RWPE1 (cell line): ENCODE measurements at regions not wholly inside any gene's neighbourhood (a gene's known extent, or its start where the extent isn't known, plus 50 kb on each side); places are given as distances from the start of the nearest gene placed in this dataset.

Experiments
- CTCF ChIA-PET: fragments of 350-600 bp; sonication (Branson Sonifier 250); formaldehyde crosslinking; extraction: SDS; loops from one replicate; lab custom pipeline; 2021; lab: Yijun Ruan, JAX
- POLR2A ChIA-PET: fragments of 400-600 bp; formaldehyde crosslinking; extraction: SDS; loops from one replicate; lab custom pipeline; 2020; ENCODE audit warnings: antibody characterized with exemption; ENCODE audit not compliant: low non-redundant PET; lab: Yijun Ruan, JAX
- DNase-seq: peaks from one replicate; pipeline ENCODE4 v3.0.0; 2012; ENCODE audit warnings: low spot score
- H3K27ac ChIP-seq: fragments of 450-650 bp; 2 replicates; pipeline ENCODE4 v1.5.1; 2017
- CTCF ChIP-seq: fragments of 450-650 bp; conservative IDR thresholded peaks from 2 replicates; pipeline ENCODE4 v1.5.1; 2017; ENCODE audit warnings: low read depth, mild to moderate bottlenecking

GRCh38 chr3:5476403-5476802 is 288.9 kb downstream of the EDEM1 start:
- POLR2A ChIA-PET: no interaction called here
- CTCF ChIA-PET: interaction anchor here (0.7 kb wide), 1 partner anchor 27 kb away, joined by 3 read pairs; no protein-coding TSS in a partner anchor
- no peak overlapping the region for H3K27ac ChIP-seq
- DNase-seq: no peak
- no peak for TF ChIP-seq CTCF

- ChIA-PET CTCF (no interaction called here), POLR2A (no interaction called here)
- DNase-seq: peak; percentile 8
- no peak overlapping the region for H3K27ac ChIP-seq
- no peak for TF ChIP-seq CTCF
Measured at GRCh38 chr3:5479229-5479799, 291.8 kb downstream of the EDEM1 start.

- CTCF ChIA-PET: interaction anchor here (0.8 kb wide), 1 partner anchor 13 kb away, joined by 4 read pairs; no protein-coding TSS in a partner anchor
- no peak overlapping the region for H3K27ac ChIP-seq
- POLR2A ChIA-PET: no interaction called here
- DNase-seq: no peak
- TF ChIP-seq CTCF: no peak
Measured at GRCh38 chr3:5480190-5480589, 292.7 kb downstream of the EDEM1 start.

- TF ChIP-seq CTCF: no peak
- CTCF ChIA-PET: no interaction called here
- no peak for DNase-seq
- H3K27ac ChIP-seq: no peak overlapping the region
- POLR2A ChIA-PET: no interaction called here
Measured at GRCh38 chr3:5485427-5485826, 297.9 kb downstream of the EDEM1 start.

- no peak for TF ChIP-seq CTCF
- ChIA-PET CTCF (no interaction called here), POLR2A (no interaction called here)
- no peak overlapping the region for H3K27ac ChIP-seq
- no peak for DNase-seq
Measured at GRCh38 chr3:5488771-5489170, 301.3 kb downstream of the EDEM1 start.

GRCh38 chr3:5489536-5489935 is 302.0 kb downstream of the EDEM1 start:
- CTCF ChIA-PET: no interaction called here
- no peak for TF ChIP-seq CTCF
- H3K27ac ChIP-seq: no peak overlapping the region
- POLR2A ChIA-PET: no interaction called here
- no peak for DNase-seq
